ENCODE measurements at regions not wholly inside any gene's neighbourhood (a gene's known extent, or its start where the extent isn't known, plus 50 kb on each side); places are given as distances from the start of the nearest gene placed in this dataset.

GRCh38 chr10:78691301-78692030 lies 377.3 kb upstream of the ZMIZ1 start:
- TF ChIP-seq, protein P1, sequence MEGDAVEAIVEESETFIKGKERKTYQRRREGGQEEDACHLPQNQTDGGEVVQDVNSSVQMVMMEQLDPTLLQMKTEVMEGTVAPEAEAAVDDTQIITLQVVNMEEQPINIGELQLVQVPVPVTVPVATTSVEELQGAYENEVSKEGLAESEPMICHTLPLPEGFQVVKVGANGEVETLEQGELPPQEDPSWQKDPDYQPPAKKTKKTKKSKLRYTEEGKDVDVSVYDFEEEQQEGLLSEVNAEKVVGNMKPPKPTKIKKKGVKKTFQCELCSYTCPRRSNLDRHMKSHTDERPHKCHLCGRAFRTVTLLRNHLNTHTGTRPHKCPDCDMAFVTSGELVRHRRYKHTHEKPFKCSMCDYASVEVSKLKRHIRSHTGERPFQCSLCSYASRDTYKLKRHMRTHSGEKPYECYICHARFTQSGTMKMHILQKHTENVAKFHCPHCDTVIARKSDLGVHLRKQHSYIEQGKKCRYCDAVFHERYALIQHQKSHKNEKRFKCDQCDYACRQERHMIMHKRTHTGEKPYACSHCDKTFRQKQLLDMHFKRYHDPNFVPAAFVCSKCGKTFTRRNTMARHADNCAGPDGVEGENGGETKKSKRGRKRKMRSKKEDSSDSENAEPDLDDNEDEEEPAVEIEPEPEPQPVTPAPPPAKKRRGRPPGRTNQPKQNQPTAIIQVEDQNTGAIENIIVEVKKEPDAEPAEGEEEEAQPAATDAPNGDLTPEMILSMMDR (conservative IDR thresholded peaks at IDR 0.05; ENCODE audit: low read length) = no peak
- no peak for TF ChIP-seq EZH2phosphoT487 (IDR thresholded peaks at IDR 0.05; ENCODE audit: borderline replicate concordance, low read depth, low read length)

All from OCI-LY7 (cell line).